Retina (tissue), 1 donor: ENCODE measurements at regions not wholly inside any gene's neighbourhood (a gene's known extent, or its start where the extent isn't known, plus 50 kb on each side); places are given as distances from the start of the nearest gene placed in this dataset.
"Not testable (repeated sequence)": the region's sequence is repeated elsewhere in the genome, so short reads cannot be mapped to it uniquely, and the experiment has no call there.

Experiments used
- DNase-seq: peaks from one replicate; pipeline ENCODE4 v3.0.0-alpha.2; 2016

- DNase-seq, result no peak
Observed at GRCh38 chrX:128759745-128760144, 707.5 kb upstream of the ACTRT1 start.

DNA sequence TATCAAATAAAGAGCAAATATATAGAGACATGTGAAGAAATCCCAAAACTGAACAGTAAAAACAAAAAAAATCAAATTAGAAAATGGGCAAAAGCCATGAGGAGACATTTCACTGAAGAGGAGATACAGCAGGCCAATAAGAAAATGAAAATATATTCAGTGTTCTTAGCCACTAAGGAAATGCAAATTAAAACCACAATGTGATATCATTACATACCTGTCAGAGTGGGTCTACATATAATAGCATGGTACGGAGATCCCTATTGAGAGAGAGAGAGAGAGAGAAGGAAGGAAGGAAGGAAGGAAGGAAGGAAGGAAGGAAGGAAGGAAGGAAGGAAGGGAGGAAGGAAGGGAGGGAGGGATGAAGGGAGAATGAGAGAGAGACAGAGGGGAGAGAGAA, 707.0 kb upstream of the ACTRT1 start:
- no peak for DNase-seq

DNA sequence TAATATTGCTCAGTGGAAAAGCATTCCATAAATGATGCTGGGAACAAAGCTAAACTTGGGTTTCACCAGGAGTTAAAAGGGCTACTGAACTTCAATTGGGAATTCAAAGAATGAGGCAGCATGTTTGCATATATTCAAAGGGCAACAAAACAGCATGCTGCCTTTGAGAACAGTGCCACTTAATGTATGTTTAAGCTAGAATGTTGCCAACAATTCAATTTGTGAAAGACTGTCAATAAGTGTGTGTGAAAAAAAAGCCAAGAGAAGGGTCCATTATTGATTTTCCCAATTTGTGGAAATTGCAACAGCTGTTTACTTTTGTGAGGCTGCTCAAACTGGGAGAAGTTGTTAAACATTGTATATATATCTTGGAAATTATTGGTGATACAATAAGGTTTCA, 701.9 kb upstream of the ACTRT1 start:
- no peak for DNase-seq

- no peak for DNase-seq
Observed at GRCh38 chrX:128739539-128739938, 687.3 kb upstream of the ACTRT1 start.

DNA sequence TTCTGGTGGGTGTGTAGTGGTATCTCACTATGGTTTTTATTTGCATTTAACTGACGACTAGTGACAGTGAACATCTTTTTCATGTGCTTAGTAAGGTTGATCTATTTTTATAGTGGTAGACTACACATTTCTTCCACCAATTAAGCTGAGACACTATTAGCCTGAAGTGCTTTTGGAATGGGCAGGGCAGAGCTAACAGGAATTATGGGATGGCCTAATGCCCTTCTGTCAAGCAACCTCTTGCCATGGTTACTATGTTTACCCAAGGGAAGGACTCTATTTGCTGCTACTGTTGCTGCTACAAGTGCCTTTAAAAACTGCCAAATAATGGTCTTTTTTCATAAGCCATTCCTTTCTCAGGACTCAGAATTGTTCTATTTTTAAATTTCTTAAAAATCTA, 676.7 kb upstream of the ACTRT1 start:
- DNase-seq, result no peak

- DNase-seq, result no peak
Observed at GRCh38 chrX:128717635-128718578, 665.7 kb upstream of the ACTRT1 start.

DNA sequence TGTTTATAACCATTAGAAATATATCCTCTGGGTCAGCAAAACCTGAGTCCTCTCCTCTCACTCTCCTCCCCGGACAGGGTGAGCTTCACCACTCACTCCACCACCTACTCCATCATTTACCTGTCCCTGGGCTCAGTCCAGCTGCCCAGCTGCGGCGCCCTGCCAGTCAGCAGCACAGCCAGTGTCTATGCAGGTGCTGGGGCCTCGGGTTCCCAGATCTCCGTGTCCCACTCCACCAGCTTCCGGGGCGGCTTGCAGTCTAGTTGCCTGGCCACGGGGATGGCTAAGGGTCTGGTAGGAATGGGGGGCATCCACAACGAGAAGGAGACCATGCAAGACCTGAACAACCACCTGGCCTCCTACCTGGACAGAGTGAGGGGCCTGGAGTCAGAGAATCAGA, 662.2 kb upstream of the ACTRT1 start:
- DNase-seq, result no peak

GRCh38 chrX:128699716-128700285, 647.6 kb upstream of the ACTRT1 start:
- no peak for DNase-seq

GRCh38 chrX:128698573-128699181, 646.5 kb upstream of the ACTRT1 start:
- no peak for DNase-seq

DNA sequence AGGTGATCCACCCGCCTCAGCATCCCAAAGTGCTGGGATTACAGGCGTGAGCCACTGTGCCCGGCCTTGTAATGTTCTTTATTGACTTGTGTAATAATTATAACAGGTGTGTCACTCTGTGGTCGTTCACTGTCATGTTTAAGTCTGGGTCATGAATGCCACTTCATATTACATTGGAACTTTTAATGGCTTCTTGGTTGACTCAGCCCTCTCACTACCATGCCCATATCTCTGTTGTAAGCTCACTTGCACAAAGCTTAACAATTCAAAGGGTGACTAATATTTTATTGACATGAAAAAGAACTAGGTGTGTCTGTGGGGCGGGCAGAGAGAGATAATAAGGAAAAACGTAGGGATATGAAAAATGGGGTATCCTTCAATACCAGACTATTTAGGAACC, 639.7 kb upstream of the ACTRT1 start:
- no peak for DNase-seq

- no peak for DNase-seq
Observed at GRCh38 chrX:128685387-128685786, 633.2 kb upstream of the ACTRT1 start.

DNA sequence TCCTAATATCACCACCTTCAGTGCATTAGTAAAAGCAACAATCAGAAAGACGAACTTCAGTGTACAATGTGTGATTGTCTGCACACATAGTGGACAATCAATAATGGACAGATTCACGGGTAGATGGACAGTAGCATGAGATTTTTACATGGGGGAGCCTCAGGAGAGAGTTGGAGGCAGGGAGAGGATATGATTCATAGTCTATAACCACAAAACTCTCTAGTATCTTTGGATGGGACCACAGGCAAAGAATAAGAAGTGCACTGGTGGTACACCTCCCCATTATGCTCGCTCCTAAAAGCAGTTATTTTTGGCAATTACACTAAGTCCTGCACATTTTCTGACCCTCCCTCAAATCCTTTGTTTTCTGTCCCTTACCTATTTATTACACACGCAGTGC, 624.4 kb upstream of the ACTRT1 start:
- no peak for DNase-seq

DNA sequence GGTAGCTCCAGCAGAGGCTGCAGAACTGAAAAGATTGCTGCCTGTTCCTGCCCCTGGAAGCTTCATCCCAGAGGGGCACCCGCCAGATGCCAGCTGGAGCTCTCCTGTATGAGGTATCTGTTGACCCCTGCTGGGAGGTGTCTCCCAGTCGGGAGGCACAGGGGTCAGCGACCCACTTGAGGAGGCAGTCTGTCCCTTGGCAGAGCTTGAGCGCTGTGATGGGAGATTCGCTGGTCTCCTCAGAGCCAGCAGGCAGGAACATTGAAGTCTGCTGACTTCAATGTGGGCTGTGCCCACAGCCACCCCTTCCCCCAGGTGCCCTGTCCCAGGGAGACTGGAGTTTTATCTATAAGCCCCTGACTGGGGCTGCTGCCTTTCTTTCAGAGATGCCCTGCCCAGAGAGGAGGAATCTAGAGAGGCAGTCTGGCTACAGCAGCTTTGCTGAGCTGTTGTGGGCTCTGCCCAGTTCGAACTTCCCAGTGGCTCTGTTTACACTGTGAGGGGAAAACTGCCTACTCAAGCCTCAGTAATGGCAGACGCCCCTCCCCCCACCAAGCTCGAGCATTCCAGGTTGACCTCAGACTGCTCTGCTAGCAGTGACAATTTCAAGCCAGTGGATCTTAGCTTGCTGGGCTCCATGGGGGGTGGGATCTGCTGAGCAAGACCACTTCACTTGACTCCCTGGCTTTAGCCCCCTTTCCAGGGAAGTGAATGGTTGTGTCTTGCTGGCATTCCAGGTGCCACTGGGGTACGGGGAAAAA, 622.3 kb upstream of the ACTRT1 start:
- DNase-seq, result not testable (repeated sequence)

DNA sequence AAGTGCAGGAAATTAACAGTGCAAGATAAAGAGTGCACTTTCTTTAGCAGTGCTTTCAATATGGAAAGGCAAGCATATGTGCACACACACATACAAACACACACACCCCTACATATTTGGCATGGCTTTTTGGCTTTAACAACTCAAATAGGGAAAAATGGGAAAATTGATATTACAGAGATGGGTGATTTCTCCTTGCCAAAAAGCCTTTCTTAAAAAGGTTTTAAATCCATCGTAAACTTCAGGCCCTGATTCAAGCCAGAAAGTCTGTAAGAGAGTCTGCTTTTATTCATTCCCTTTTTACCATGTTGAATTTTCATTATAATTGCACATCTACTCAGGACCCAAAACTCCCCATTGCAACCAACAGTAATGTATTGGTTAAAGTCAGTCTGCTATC, 612.0 kb upstream of the ACTRT1 start:
- DNase-seq, result no peak

DNA sequence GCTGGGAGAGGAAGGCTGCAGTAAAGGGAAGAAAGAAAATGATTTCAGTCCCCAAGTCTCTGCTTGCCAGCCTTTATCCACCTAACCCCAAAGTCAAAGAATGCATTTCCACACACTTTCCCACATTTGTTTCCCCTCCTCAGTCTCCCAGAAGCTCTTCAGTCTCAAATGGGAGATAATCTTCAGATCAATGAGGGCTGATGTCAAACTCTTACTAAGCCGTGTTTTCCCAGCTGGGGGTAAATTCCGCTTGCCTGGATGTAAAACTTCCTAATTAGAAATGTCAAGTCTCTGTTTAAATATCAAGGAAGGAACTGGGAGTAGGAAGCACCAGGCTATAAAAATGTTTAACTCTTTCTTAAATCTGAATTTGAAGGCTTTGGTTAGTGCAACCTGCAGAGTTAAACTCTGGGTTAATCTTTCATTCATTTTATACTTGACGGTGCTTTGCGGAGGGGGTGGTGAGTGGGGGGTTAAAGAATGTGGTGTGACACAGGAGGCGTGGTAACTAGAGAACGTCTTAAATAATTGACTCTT, 601.4 kb upstream of the ACTRT1 start:
- DNase-seq, result no peak

GRCh38 chrX:128650326-128650725, 598.1 kb upstream of the ACTRT1 start:
- DNase-seq, result no peak

- DNase-seq, result no peak
Observed at GRCh38 chrX:128634754-128635153, 582.6 kb upstream of the ACTRT1 start.

DNA sequence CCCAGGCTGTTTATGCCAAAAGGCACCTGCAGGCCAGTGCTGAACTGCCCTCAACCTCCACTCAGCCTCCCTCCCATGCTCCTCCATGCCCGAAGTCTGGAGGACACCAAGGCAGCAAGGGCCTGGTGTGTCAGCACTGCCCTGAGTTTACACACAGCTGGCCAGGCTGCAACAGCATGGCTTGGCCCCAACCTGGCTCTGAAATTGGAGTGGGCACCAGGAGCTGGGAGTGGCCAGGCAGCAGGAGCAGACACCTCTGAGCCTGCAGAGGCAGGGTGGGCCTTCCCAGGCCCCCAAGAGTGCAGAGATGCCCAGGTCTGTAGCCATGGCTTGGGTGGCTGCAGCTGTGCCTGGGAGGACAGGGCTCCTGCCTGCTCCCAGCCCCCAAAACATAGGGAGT, 571.2 kb upstream of the ACTRT1 start:
- DNase-seq, result no peak

- DNase-seq, result no peak
Observed at GRCh38 chrX:128622296-128622695, 570.1 kb upstream of the ACTRT1 start.

DNA sequence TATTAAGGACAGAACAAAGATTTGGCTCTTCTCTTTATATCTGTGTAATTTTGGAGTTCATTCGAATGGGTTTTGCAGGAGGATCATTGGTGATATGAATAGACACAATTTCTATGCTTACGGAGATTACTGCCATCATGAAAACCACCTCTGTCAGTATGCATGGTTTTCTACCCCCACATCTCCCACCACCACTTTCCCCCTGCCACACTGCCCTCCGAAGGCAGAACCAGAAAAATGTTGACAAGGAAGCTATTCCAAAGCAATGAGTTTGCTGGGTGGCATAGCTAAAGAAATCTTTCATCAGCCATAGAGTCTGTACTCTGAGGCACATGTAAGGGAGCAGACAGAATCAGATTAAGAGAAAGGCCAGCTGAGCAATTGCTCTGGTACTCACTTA, 567.3 kb upstream of the ACTRT1 start:
- DNase-seq, result no peak

DNA sequence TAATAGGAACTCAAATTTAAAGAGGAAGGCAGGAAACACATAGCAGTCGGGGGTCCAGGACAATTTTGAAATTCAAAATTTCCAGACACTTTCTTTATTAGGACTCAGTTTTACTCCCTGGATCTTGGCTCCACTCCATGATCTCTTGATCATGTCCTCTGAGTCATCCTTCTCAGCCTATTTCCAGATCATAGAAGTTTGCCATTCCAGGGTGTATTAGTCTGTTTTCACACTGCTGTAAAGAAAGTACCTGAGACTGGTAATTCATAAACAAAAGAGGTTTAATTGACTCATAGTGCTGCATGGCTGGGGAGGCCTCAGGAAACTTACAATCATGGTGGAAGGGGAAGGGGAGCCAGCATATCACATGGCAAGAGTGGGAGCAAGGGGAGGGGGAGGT, 564.7 kb upstream of the ACTRT1 start:
- DNase-seq, result no peak

DNA sequence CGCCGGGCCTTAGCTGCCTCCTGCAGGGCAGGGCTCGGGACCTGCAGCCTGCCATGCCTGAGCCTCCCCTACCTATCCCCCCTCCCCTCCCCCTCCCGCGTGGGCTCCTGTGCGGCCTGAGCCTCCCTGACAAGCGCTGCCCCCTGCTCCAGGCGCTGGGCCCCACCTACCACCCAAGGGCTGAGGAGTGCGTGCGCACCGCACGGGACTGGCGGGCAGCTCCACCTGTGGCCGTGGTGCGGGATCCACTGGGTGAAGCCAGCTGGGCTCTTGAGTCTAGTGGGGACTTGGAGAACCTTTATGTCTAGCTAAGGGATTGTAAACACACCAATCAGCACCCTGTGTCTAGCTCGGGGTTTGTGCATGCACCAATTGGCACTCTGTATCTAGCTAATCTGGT, 554.6 kb upstream of the ACTRT1 start:
- DNase-seq, result not testable (repeated sequence)

GRCh38 chrX:128606357-128606756, 554.2 kb upstream of the ACTRT1 start:
- not testable (repeated sequence) for DNase-seq
